ENCODE measurements at regions not wholly inside any gene's neighbourhood (a gene's known extent, or its start where the extent isn't known, plus 50 kb on each side); places are given as distances from the start of the nearest gene placed in this dataset.

GRCh38 chr12:59097876-59098275, 177.6 kb upstream of the LRIG3 start:
- TF ChIP-seq CTCF (conservative IDR thresholded peaks at IDR 0.05) (no peak), ZFX (IDR thresholded peaks at IDR 0.05) (no peak)
